GM19239 (cell line): ENCODE measurements at regions not wholly inside any gene's neighbourhood (a gene's known extent, or its start where the extent isn't known, plus 50 kb on each side); places are given as distances from the start of the nearest gene placed in this dataset.
"Not testable (repeated sequence)": the region's sequence is repeated elsewhere in the genome, so short reads cannot be mapped to it uniquely, and the experiment has no call there.

Experiments used
- DNase-seq: peaks from one replicate; pipeline ENCODE4 v3.0.0; 2011; ENCODE audit warnings: low spot score; ENCODE audit not compliant: insufficient read length
- FAIRE-seq: peaks from 2 replicates; lab custom pipeline; 2011; peaks lifted over from hg19 to GRCh38; lab: Jason Lieb, UNC

GRCh38 chr6:137602313-137603197 is 108.4 kb upstream of the OLIG3 start:
- no peak for DNase-seq
- FAIRE-seq, result no peak

GRCh38 chr6:137610702-137611101 is 116.5 kb upstream of the OLIG3 start:
- FAIRE-seq (no peak), DNase-seq (no peak)

DNA sequence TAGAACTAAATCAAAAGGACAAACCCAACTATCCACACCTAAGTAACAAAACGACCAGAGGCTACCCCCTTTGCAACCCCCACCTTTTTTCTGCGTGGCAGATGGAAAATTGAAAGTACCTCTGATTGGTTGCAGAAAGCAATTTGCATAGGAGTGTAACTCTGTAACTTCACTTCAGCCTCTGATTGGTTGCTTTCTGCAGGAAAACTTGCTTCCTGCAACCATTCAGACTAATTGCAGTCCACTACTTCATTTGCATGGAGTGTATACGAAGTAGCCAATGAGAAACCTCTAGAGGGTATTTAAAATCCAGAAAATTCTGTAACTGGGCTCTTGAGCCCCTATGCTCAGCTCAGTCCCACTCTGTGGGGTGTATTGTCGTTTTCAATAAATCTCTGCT is 129.1 kb upstream of the OLIG3 start:
- no peak for DNase-seq
- no peak for FAIRE-seq

DNA sequence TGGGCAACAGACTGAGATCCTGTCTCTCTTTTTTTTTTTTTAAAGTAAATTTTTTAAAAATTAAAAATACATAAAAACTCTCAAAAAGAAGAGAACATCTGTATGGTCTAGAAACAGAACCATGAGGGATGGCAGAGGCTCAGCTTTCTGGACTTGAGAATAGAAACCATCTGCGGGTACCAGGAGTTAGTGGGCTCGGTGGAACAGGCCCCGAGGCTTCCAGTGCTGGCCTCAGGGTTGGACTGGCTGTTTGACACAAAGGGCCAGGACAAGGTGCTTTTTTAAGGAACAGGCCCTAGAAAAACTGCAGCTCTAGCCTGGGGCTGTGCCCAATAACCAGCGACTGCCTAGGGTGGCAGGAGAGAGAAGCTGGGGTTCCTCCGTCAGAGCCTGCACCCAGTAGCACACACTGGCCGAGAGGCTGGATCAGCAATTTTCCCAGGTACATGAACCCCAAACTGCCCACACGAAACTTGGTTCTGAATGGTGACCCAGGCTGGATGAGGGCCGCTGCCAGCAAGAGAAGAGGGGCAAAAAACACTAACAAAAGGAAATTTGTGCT is 131.0 kb upstream of the OLIG3 start:
- peak; percentile 31 for FAIRE-seq
- no peak for DNase-seq

GRCh38 chr6:137625808-137626207 is 131.6 kb upstream of the OLIG3 start:
- no peak for FAIRE-seq

DNA sequence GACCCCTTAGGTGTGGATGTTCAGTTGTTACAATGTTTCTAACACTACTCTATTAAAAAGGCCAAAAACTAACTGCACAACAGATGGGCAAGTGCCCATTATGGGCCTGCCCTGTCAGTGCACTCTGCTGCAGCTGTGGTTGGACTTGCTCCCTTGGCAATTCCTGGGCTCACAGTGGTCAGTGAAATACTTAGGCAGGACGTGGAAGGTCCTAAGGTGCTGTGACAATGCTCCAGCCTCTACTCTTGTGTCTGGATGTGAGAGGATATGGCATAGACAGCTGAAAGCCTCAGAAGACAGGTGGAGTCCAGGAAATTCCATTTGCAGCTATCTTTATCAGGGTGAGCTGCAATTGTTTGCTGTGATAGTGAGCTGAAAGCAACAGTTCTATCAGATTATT is 136.5 kb upstream of the OLIG3 start:
- no peak for FAIRE-seq

More at GRCh38 chr6:137625808-137626207, 131.6 kb upstream of the OLIG3 start:
- no peak for DNase-seq

DNA sequence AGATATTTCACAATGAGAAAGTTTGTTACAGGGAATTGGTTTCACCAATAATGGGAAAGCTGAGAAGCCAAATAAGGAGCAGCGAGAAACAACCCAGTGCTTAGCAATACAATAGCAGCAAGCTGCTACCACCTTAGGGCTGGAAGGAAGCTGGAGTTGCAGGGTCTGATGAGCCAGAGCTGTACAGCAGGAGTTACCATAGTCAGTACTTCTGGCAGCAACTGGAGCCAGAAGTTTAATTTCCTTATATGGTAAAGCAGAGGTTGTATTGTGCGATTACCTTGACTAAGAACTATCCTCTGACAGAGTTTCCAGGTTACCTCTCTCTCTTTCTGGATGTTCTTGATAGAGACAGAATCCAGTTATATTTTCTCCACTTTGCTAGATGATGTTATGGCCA is 137.1 kb upstream of the OLIG3 start:
- no peak for FAIRE-seq
- no peak for DNase-seq

More for the DNA sequence above, 136.5 kb upstream of the OLIG3 start:
- no peak for DNase-seq

GRCh38 chr6:137634177-137634576 is 140.0 kb upstream of the OLIG3 start:
- not testable (repeated sequence) for DNase-seq, FAIRE-seq

GRCh38 chr6:137637121-137637520 is 142.9 kb upstream of the OLIG3 start:
- no peak for FAIRE-seq
- DNase-seq, result no peak

DNA sequence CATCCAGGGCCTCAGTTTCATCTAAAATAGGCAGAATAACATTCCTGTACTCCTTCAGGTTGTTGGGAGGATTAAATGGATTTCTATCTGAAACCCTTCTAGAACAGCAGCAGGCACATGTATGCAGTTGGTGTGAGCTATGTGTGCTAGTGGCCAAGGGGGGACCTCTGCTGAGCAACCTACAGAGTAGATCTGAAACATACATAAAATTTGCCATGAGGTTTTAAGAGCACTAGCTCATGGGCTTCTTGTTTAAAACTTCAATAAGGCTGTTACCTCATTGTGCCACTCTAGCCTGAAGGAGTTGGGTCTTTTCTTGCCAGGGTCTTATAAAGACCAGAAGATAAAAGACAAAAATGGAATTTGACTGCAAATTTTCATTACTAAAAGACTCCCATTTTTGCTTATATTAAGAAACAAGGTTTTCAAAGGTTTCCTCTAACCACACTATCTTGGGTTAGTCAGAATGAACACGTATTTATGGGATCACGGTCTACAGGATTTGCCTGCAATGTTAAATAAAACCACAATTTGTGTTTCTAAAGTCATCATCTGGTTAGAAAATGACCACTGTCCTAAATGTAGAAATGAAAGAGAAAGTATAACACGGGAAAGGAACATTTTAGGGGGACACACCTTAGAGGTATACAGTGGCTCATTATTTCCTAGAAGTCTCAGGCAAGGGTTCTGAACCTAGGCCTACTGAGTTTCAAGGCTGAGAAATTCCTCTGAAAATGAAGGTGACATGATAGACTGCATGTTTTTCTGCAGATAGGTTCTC is 144.9 kb upstream of the OLIG3 start:
- FAIRE-seq (peak; percentile 77), DNase-seq (no peak)

GRCh38 chr6:137640086-137640485 is 145.9 kb upstream of the OLIG3 start:
- FAIRE-seq (no peak), DNase-seq (no peak)

- DNase-seq (peak; percentile 23), FAIRE-seq (peak; percentile 95)
Measured at GRCh38 chr6:137641474-137642077, 147.4 kb upstream of the OLIG3 start.

- not testable (repeated sequence) for DNase-seq, FAIRE-seq
Measured at GRCh38 chr6:137643210-137643609, 149.0 kb upstream of the OLIG3 start.

DNA sequence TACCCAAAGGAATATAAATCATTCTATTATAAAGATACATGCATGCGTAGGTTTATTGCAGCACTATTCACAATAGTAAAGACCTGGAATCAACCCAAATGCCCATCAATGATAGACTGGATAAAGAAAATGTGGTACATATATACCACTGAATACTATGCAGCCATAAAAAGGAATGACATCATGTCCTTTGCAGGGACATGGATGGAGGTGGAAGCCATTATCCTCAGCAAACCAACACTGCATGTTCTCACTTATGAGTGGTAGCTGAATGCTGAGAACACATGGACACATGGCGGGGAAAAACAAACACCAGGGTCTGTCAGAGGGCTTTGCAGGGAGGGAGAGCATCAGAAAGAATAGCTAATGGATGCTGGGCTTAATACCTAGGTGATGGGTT is 149.4 kb upstream of the OLIG3 start:
- not testable (repeated sequence) for DNase-seq

GRCh38 chr6:137645850-137646249 is 151.7 kb upstream of the OLIG3 start:
- DNase-seq, result no peak
- FAIRE-seq, result no peak

More for the DNA sequence above, 149.4 kb upstream of the OLIG3 start:
- FAIRE-seq, result not testable (repeated sequence)

DNA sequence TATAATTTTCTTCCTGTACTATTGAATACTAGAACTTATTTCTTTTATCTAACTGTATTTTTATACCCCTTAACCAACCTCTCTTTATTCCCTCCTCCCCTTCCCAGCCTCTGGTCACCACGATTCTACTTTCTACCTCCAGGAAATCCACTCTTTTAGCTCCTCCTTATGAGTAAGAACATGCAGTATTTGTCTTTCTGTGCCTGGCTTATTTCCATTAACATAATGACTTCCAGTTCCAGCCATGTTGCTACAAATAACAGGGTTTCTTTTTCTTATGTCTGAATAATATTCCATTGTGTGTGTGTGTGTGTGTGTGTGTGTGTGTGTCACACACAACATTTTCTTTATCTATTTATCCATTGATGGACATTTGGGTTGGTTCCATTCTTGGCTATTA is 152.3 kb upstream of the OLIG3 start:
- DNase-seq, result no peak
- no peak for FAIRE-seq

DNA sequence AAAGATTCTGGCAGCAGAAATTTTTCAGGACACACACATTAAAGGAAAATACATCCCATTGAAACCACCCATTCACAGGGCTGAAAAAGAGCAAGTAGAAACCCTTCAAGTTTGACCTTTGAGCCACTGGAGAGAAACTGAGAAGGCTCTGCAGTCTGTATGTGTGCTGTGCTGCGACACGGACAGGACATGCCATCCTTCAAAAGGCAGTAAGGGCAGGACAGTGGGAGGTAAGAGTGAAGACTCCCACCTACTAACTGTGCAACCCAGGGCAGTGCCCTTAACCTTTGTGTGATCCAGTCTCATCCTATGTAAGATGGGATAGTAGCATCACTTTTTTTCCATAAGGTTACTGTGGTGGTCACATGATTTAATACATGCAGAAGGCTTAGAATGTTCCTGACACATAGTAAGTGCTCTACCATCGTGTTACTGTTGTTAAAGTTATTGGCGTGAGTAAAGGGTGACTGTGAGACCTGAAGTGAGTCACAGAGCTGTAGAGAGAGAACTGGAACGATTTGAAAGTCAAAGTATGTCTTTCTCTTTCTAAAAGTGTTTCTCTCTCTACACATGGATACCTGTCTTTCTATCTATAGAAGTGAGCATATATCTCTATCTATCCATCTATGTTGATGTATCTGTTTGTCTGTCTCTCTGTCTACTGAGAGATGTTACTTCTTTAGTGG is 153.7 kb upstream of the OLIG3 start:
- DNase-seq (no peak), FAIRE-seq (peak; percentile 11)

GRCh38 chr6:137650720-137651119 is 156.5 kb upstream of the OLIG3 start:
- FAIRE-seq (no peak), DNase-seq (no peak)

DNA sequence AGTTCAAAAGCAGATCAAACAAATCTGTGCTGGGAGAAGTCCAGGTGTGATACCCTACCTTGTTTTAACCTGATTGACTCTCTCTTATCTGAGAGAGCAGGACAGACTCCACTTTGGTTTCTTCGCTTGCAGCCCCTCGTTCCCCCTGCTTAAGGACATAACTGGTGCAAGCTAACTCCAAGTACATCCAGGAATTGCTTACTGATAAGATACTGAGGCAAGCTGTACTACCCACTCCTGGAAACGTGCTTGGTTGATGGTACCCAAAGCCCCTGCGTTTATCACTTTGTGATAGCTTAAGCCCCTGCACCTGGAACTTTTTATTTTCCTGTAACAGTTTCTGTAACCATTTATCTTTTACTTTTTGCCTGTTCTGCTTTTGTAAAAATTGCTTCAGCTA is 157.0 kb upstream of the OLIG3 start:
- no peak for FAIRE-seq
- no peak for DNase-seq
